H1 (cell line): ENCODE measurements at regions not wholly inside any gene's neighbourhood (a gene's known extent, or its start where the extent isn't known, plus 50 kb on each side); places are given as distances from the start of the nearest gene placed in this dataset.

Experiments used
- CTCF ChIA-PET: fragments of 300-600 bp; sonication (Branson Sonifier 250); formaldehyde crosslinking; loops from one replicate; lab custom pipeline; 2021; ENCODE audit not compliant: partially characterized antibody; lab: Charles Lee
- POLR2A ChIA-PET: fragments of 300-600 bp; sonication (Branson Sonifier 250); formaldehyde crosslinking; loops from one replicate; lab custom pipeline; 2021; ENCODE audit warnings: inconsistent platforms; ENCODE audit not compliant: partially characterized antibody; lab: Charles Lee
- DNase-seq, 2 experiments: peaks; one replicate each; pipeline versions ENCODE4 v3.0.0 to v3.0.0-alpha.2; 2010 to 2022; ENCODE audit warnings: low spot score in 2 of 2, low read depth in 1 of 2, mixed read lengths in 1 of 2
- FAIRE-seq: peaks from 2 replicates; lab custom pipeline; 2011; peaks lifted over from hg19 to GRCh38; lab: Jason Lieb, UNC
- H2AFZ ChIP-seq: 2 replicates; pipeline ENCODE4 v1.8.1; 2012; ENCODE audit warnings: low read length, inconsistent platforms
- H2AK5ac ChIP-seq: 2 replicates; pipeline ENCODE4 v1.6.1; 2013; ENCODE audit warnings: low read depth, low read length
- H2BK120ac ChIP-seq: replicated peaks from 2 replicates; pipeline ENCODE3; 2013; ENCODE audit warnings: low read depth, low read length, inconsistent platforms
- H2BK12ac ChIP-seq: 2 replicates; pipeline ENCODE4 v1.6.1; 2013; ENCODE audit warnings: low read depth, low read length
- H2BK15ac ChIP-seq: 2 replicates; pipeline ENCODE4 v1.6.1; 2013; ENCODE audit warnings: low read length
- H2BK20ac ChIP-seq: 2 replicates; pipeline ENCODE4 v1.6.1; 2013; ENCODE audit warnings: low read length
- H2BK5ac ChIP-seq: 2 replicates; pipeline ENCODE4 v1.6.1; 2013; ENCODE audit warnings: low read depth, low read length
- H3K14ac ChIP-seq: 2 replicates; pipeline ENCODE4 v1.6.1; 2013; ENCODE audit warnings: inconsistent platforms; ENCODE audit not compliant: insufficient read length
- H3K18ac ChIP-seq: 2 replicates; pipeline ENCODE4 v1.6.1; 2013; ENCODE audit warnings: low read length; ENCODE audit errors: extremely low read depth
- H3K23ac ChIP-seq: 2 replicates; pipeline ENCODE4 v1.6.1; 2013; ENCODE audit warnings: inconsistent platforms; ENCODE audit not compliant: insufficient read length
- H3K23me2 ChIP-seq: 2 replicates; pipeline ENCODE4 v1.6.1; 2013; ENCODE audit warnings: low read depth, low read length
- H3K27ac ChIP-seq: 2 replicates; pipeline ENCODE4 v1.6.1; 2011; ENCODE audit warnings: low read depth, low read length, inconsistent platforms
- H3K27me3 ChIP-seq, 4 experiments: replicated peaks in 1 of 4; 1 replicate in 1 of 4; 2 replicates in 3 of 4; pipeline versions ENCODE4 v1.6.1 to v1.8.1; 2011 to 2013; ENCODE audit warnings: low read length in 3 of 4, mild to moderate bottlenecking in 3 of 4, inconsistent platforms in 2 of 4, mixed read lengths in 2 of 4, moderate library complexity in 1 of 4; ENCODE audit not compliant: control insufficient read depth in 3 of 4, insufficient read depth in 3 of 4; ENCODE audit errors: extremely low read depth in 1 of 4
- H3K36me3 ChIP-seq, 4 experiments: 2 replicates each; pipeline versions ENCODE4 v1.6.1 to v1.8.1; 2011 to 2013; ENCODE audit warnings: mild to moderate bottlenecking in 4 of 4, low read length in 3 of 4, moderate library complexity in 2 of 4, control low read depth in 1 of 4, inconsistent platforms in 1 of 4; ENCODE audit not compliant: insufficient read depth in 4 of 4, control insufficient read depth in 2 of 4
- H3K4ac ChIP-seq: replicated peaks from 2 replicates; pipeline ENCODE3; 2013; ENCODE audit warnings: low read length, low read depth, mixed read lengths, inconsistent platforms; ENCODE audit not compliant: insufficient read length
- H3K4me1 ChIP-seq, 4 experiments: replicated peaks in 1 of 4; 1 replicate in 1 of 4; 2 replicates in 3 of 4; pipeline versions ENCODE4 v1.6.1 to v1.8.1; 2011 to 2013; ENCODE audit warnings: low read length in 3 of 4, inconsistent platforms in 2 of 4, mixed read lengths in 1 of 4; ENCODE audit not compliant: insufficient read depth in 4 of 4, control insufficient read depth in 3 of 4
- H3K4me2 ChIP-seq, 2 experiments: 2 replicates each; pipeline versions ENCODE4 v1.6.1 to v1.8.1; 2011 to 2013; ENCODE audit warnings: low read depth in 2 of 2, low read length in 2 of 2, control low read depth in 1 of 2, inconsistent platforms in 1 of 2, mild to moderate bottlenecking in 1 of 2; ENCODE audit not compliant: insufficient read depth in 1 of 2
- H3K4me3 ChIP-seq, 4 experiments: fragments of 200-600, 300-600 bp in 1 of 4; sonication (generic), shearing (Covaris generic), sonication (Bioruptor Twin) in 1 of 4; 2 replicates each; pipeline versions ENCODE4 v1.5.1 to v1.8.1; 2011 to 2016; ENCODE audit warnings: low read length in 4 of 4, low read depth in 3 of 4, control low read depth in 2 of 4, inconsistent platforms in 2 of 4, mild to moderate bottlenecking in 2 of 4, mixed read lengths in 1 of 4, moderate library complexity in 1 of 4; ENCODE audit not compliant: insufficient read depth in 2 of 4; ENCODE audit errors: extremely low read depth in 1 of 4
- H3K56ac ChIP-seq: replicated peaks from 2 replicates; pipeline ENCODE3; 2013; ENCODE audit warnings: low read depth, mild to moderate bottlenecking, mixed read lengths, low read length, inconsistent platforms; ENCODE audit not compliant: insufficient read length
- H3K79me1 ChIP-seq: 2 replicates; pipeline ENCODE4 v1.6.1; 2013; ENCODE audit warnings: low read depth, low read length, control low read depth
- H3K79me2 ChIP-seq, 2 experiments: 2 replicates each; pipeline versions ENCODE4 v1.6.1 to v1.8.1; 2012 to 2013; ENCODE audit warnings: low read length in 2 of 2, mild to moderate bottlenecking in 2 of 2, inconsistent platforms in 1 of 2; ENCODE audit not compliant: insufficient read depth in 2 of 2, control insufficient read depth in 1 of 2
- H3K9ac ChIP-seq, 4 experiments: replicated peaks in 1 of 4; 1 replicate in 1 of 4; 2 replicates in 3 of 4; pipeline versions ENCODE4 v1.6.1 to v1.8.1; 2011 to 2013; ENCODE audit warnings: low read depth in 3 of 4, low read length in 3 of 4, control low read depth in 2 of 4, mild to moderate bottlenecking in 2 of 4, moderate library complexity in 2 of 4, inconsistent platforms in 1 of 4; ENCODE audit errors: extremely low read depth in 1 of 4
- H3K9me3 ChIP-seq, 2 experiments: 2 replicates each; pipeline versions ENCODE4 v1.6.1 to v1.8.1; 2012 to 2013; ENCODE audit warnings: mild to moderate bottlenecking in 2 of 2, moderate library complexity in 2 of 2, control low read depth in 1 of 2, inconsistent platforms in 1 of 2, low read depth in 1 of 2, low read length in 1 of 2, mixed read lengths in 1 of 2; ENCODE audit not compliant: insufficient read depth in 2 of 2
- H4K20me1 ChIP-seq, 2 experiments: replicated peaks in 1 of 2; 2 replicates each; pipeline versions ENCODE3 to v1.8.1; 2011 to 2013; ENCODE audit warnings: inconsistent platforms in 2 of 2, low read length in 2 of 2, mild to moderate bottlenecking in 1 of 2; ENCODE audit not compliant: insufficient read depth in 2 of 2, control insufficient read depth in 1 of 2
- H4K5ac ChIP-seq: 2 replicates; pipeline ENCODE4 v1.6.1; 2013; ENCODE audit warnings: low read length, low read depth, mixed read lengths, inconsistent platforms; ENCODE audit not compliant: insufficient read length
- H4K8ac ChIP-seq: 2 replicates; pipeline ENCODE4 v1.8.0; 2013; ENCODE audit warnings: mild to moderate bottlenecking, moderate library complexity, low read length, inconsistent platforms; ENCODE audit not compliant: insufficient read depth; ENCODE audit errors: extremely low read depth
- H4K91ac ChIP-seq: replicated peaks from 2 replicates; pipeline ENCODE3; 2013; ENCODE audit warnings: low read length, mixed read lengths, inconsistent platforms; ENCODE audit not compliant: insufficient read length
- RNF2 ChIP-seq: fragments of 200-900, 300-1000 bp; sonication (generic); IDR thresholded peaks from 2 replicates; pipeline ENCODE4 v1.7.1; 2016; ENCODE audit warnings: borderline replicate concordance, low read depth, mild to moderate bottlenecking, antibody characterized with exemption, low read length; ENCODE audit not compliant: poor library complexity, severe bottlenecking; ENCODE audit errors: missing control alignments
- SIX5 ChIP-seq: IDR thresholded peaks from 2 replicates; pipeline ENCODE4 v1.6.1; 2011; ENCODE audit warnings: mild to moderate bottlenecking, low read depth, low read length
- TAF1 ChIP-seq: IDR thresholded peaks from 2 replicates; pipeline ENCODE4 v1.6.1; 2011; ENCODE audit warnings: mild to moderate bottlenecking, low read depth, low read length
- TEAD4 ChIP-seq: IDR thresholded peaks from 2 replicates; pipeline ENCODE4 v1.6.1; 2012; ENCODE audit warnings: low read depth, low read length, inconsistent platforms, mixed read lengths
- WGBS, 2 experiments: shearing (Covaris generic) in 1 of 2; methylation state at CpG; one replicate each; pipeline versions ENCODE4 v1.1.6 to v1.1.7; 2013 to 2015; ENCODE audit warnings: low lambda C conversion rate in 2 of 2, mixed read lengths in 2 of 2, inconsistent platforms in 1 of 2, low coverage in 1 of 2, missing lambda C conversion rate in 1 of 2; ENCODE audit not compliant: insufficient replicate concordance in 2 of 2, insufficient coverage in 1 of 2, insufficient read length in 1 of 2; ENCODE audit errors: extremely low coverage in 1 of 2, missing lambda C conversion rate in 1 of 2; 5-methylcytosine and 5-hydroxymethylcytosine counted together

GRCh38 chr16:6493555-6493954 lies 839.1 kb upstream of the RBFOX1 start:
- H2BK15ac ChIP-seq = no peak overlapping the region
- no peaks in the 10 kb centered on the region for H3K27me3 ChIP-seq
- POLR2A ChIA-PET = no interaction called here
- H3K4me1 ChIP-seq = peaks cover 0 to 4% (median 0%) of the 10 kb centered on the region in 4 experiments; a peak in 1 of 7 replicates
- H4K5ac ChIP-seq = no peak overlapping the region
- TF ChIP-seq RNF2 (no peak), SIX5 (no peak), TEAD4 (no peak), TAF1 (no peak)
- H3K23me2 ChIP-seq = no peaks in the 10 kb centered on the region; the same call in 1 of the 2 replicates
- H3K18ac ChIP-seq = no peak overlapping the region
- H3K14ac ChIP-seq = no peak overlapping the region
- no peak overlapping the region for H3K4me3 ChIP-seq
- no peaks in the 10 kb centered on the region for H4K20me1 ChIP-seq
- H3K79me1 ChIP-seq = no peaks in the 10 kb centered on the region
- H2BK12ac ChIP-seq = no peak overlapping the region
- CTCF ChIA-PET = interaction anchor here (1.6 kb wide), 1 partner anchor 150 kb away, joined by 6 read pairs; no protein-coding TSS in a partner anchor
- H3K27ac ChIP-seq = no peak overlapping the region
- no peak overlapping the region for H3K23ac ChIP-seq
- no peak overlapping the region for H2BK5ac ChIP-seq
- no peak overlapping the region for H3K9ac ChIP-seq
- DNase-seq = no peak
- FAIRE-seq = no peak
- 95% methylated on average over 6 of the region's 6 CpGs; no CpG with 5 or more reads in 1 of the 2 experiments for WGBS, 2 experiments
- H3K4ac ChIP-seq = no peak overlapping the region
- H3K9me3 ChIP-seq = no peaks in the 10 kb centered on the region
- no peaks in the 10 kb centered on the region for H3K36me3 ChIP-seq
- no peak overlapping the region for H2AFZ ChIP-seq
- H2AK5ac ChIP-seq = no peak overlapping the region
- no peak overlapping the region for H3K4me2 ChIP-seq
- no peaks in the 10 kb centered on the region for H3K79me2 ChIP-seq
- H4K91ac ChIP-seq = no peak overlapping the region
- no peak overlapping the region for H3K56ac ChIP-seq
- H2BK120ac ChIP-seq = no peak overlapping the region
- no peak overlapping the region for H2BK20ac ChIP-seq
- H4K8ac ChIP-seq = no peak overlapping the region
